ENCODE measurements at regions not wholly inside any gene's neighbourhood (a gene's known extent, or its start where the extent isn't known, plus 50 kb on each side); places are given as distances from the start of the nearest gene placed in this dataset.

GRCh38 chr13:78862446-78862845 lies 203.5 kb upstream of the OBI1 start:
- no peak for DNase-seq

DNA sequence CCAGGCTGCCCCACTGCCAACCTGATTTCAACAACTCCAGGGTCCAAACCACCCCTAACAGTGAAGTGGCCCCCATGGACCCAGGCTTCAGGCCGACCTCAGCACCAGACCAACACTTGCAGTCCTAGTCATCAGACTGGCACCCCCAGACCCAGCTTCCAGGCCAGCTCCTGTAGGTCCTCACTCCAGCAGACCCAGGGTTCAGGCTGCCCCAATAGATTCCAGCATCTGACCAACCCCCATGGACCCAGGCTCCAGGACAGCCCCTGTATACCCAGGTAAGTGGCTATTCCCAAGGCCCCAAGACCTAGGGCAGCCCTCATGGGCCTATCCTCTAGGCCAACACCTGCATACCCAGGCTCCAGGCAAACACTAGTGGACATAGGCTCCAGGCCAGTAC lies 193.8 kb upstream of the OBI1 start:
- DNase-seq: no peak

DNA sequence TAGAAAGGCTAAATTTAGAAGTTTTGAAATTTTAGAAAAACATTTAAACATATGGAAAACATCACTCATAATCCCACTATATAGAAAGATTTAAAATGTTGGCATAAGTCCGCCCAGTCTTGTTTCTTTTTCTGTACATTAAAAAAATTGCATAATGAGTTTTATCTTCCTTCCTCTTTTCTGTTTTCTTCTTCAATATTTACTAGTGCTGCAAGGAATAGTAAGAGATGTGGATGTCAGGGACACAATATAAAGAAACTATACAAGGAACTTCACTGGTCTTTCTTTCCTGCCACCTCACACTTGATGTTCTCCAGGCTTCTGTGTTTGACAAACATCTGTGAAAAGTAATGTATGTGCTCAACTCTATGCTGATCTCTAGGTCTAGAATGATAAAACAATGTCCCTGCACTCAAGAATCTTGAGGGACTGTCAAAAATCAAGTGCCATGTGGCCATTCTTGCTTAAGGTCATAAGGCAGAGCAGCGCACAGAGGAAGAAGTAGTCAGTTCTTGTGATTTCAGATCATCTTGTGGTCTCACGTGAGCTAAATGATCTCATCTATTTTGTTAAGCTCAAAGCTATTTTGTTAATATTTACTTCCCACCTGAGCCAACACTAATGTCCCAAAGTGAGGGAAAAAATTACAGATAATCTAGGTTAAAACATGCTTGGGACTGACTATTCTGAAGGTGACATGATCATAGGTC lies 186.9 kb upstream of the OBI1 start:
- DNase-seq: no peak

DNA sequence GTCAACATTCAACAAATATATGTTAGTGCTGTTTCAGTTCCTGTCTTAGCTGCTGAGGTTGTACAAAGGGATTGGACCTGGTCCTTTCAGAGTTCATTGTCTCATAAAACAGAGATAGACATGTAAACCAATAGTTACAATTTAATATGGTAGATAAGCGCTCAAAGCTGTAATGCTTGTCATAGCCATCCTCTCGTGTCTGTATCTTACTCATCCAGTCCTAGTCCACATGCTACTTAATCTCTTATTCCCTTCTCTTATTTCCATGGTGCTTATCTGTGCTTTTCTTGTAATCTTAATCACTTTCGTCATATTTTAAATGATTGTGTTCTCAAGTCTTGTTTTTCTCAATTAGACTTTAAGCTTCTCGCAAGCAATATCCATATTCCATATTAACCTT lies 185.2 kb upstream of the OBI1 start:
- no peak for DNase-seq

DNA sequence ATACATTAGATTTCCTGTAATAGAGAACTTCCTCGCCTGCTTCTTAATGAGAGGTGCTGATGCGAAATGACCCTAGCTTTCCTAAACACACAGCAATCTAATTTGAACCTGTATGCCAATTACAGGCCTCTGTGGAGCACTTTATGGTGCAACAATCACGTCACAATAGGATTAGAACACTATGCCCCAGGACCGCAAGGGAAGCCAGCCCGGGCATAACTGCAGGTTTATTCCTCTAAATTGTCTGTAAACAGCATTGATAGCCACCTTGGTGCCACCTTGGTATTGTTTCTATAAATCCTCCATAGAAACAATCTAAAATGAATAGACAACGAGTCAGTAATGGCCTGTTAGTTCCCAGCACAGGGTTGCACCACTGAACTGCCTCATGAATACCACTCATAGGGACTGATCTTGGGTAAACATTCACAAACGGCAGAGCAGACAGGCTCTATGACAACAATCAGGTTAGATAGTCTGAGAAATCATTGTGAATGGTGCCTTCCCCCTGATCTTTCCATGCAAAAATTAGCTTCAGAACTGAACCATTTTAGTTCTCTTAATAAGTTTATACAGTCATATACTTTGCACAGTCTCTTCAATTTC lies 182.5 kb upstream of the OBI1 start:
- no peak for DNase-seq

- DNase-seq: no peak
Measured at GRCh38 chr13:78836238-78836784, 177.4 kb upstream of the OBI1 start.

GRCh38 chr13:78832461-78832860 lies 173.5 kb upstream of the OBI1 start:
- no peak for DNase-seq

DNA sequence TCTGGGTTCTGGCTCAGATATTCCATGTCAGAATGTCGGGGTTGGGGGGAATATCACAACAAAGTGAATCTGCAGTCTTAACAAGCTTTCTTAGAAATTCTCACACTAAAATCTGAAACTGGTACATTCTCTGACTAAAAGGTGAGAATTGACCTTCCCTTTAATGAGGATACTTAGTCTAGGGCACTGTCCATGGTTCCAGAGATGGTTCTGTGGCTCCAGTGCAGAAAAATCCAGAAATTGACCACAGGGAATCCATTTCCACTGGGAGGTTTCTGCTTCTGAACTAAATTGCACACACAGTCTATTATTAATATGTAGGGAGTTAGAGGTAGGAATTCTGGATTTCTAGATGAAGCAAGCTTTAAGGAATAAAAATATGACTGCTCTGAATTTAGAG lies 171.6 kb upstream of the OBI1 start:
- no peak for DNase-seq

- DNase-seq: no peak
Measured at GRCh38 chr13:78829821-78830220, 170.9 kb upstream of the OBI1 start.

DNA sequence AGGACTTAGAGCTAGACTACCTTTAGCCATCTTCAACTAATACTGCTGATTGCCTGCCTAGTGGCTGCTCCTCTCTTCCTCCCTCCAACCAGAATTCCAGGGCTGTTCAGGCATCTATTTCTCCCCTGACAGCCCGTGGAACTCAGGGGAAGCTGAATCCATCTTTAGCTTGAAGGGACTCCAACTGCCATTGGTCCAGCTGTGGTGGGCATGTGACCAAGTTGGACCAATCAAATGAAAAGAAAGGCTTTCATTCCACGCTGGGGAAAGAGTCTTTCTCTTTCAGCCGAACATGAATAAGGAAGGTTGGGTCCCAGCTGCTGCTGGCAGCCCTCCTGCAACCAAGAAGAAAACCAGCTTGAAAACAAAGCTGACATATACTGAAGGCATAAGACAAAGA lies 168.5 kb upstream of the OBI1 start:
- no peak for DNase-seq

DNA sequence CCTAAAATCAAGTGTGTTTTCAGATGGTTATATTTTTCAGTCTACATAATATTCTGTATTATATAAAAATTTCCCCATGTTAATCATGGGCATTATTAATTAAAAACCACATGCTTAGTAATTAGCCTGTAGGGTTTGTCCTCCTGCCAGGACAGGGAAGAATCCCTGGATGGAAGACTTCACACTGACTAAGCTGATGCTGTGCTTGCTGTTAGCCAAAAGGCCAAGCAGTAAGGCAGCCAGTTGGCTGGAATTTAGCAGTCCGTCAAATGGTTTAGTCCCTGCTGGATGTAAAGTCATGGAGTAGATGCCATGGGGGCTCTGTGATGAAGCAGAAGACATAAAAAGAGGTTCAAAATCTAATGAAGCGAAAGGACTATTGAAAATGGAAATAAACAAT lies 168.0 kb upstream of the OBI1 start:
- no peak for DNase-seq

- DNase-seq: no peak
Measured at GRCh38 chr13:78826312-78826711, 167.4 kb upstream of the OBI1 start.

GRCh38 chr13:78820541-78820940 lies 161.6 kb upstream of the OBI1 start:
- DNase-seq: no peak

DNA sequence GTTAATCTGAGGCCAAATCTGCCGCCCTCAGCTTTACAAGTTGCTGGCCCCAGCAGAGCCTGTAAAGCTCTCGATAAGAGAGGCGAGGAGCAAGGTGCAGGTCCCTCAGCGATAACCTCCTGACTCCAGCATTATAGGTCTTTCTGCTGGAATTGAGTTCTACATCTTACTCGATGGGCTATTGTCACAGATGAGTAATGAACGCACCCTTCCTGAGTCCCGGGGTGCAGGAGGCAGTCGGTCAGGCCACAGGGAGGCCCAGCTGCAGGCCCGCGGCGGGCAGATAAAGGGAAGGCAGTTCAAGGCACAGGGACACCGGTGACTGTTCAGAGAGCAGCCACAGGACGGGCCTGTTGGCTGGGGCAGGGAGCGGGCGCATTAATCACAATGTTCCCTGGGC lies 157.6 kb upstream of the OBI1 start:
- peak; percentile 6 for DNase-seq

DNA sequence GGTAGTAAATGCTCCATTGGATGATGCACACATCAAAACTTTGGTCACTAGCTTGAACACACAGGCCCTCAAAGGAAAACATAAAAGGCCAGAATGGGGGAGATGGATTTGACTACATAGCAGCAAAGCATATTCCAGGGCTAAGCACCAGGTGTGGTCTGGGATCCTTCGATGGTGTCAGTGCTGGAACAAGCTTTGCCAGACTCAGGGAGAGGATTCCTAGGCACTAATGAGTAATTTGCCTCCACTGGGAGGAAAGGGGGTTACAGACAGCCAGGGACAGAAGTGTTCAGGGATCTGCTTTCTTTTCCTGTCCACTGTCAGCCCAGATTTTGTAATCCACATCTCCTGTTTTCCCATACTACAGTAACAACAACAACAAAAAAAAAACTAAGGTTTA lies 157.2 kb upstream of the OBI1 start:
- DNase-seq: no peak

- DNase-seq: no peak
Measured at GRCh38 chr13:78806457-78806856, 147.5 kb upstream of the OBI1 start.

- DNase-seq: no peak
Measured at GRCh38 chr13:78802912-78803311, 144.0 kb upstream of the OBI1 start.

DNA sequence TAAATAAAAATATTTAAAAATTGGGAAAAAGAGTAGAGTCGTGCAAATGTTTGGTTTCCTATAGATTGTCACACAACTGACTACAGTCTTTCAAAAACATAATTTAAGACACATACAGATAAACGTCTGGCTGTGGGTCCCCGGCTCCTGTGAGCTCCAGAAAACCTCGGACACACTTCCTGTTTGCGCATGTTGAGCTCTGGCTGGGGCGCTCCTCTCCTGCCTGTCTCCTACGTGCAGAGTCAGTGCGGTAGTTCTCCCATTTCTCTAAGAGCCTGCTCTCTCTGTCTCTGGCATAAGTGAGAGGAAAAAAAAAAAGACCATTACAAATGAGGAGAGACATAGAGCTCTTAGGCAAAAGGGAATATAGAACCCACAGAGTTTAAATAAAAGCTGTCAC lies 128.2 kb upstream of the OBI1 start:
- no peak for DNase-seq

GRCh38 chr13:78786459-78786858 lies 127.5 kb upstream of the OBI1 start:
- DNase-seq: no peak

GRCh38 chr13:78785764-78786163 lies 126.8 kb upstream of the OBI1 start:
- DNase-seq: no peak

DNA sequence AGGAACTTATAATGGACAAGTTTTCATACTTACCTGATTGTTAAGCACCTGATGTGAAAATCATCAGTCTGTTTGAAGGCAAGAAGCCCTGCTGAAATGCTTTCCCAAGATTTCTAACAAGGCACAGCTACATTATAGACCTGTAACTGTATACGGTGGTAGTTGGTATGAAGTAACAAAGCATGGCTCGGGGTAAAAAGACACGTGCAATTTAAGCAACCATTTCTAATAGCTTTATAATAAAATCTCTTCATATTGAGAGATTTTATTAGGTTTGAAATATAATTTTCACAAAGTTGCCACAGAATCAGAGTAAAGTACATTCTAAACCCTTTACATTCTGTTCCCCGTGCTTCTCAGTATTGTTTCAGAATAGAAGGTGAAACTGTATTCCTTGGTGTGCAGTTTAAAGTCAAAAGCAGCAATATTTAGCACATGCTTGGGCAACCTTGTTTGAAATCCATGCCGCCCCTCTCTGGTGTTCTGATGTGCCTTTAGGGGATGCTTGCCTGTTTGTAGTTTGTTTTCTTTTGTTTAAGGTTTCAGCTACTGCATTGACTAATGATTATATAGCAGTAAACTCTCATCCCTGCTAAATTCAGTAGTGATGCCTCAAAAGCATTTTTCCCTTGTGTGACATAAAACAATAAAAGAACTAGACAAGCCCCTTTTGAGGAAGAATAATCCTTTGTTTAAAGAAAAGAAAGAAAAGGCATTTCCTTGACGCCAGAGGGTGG lies 125.2 kb upstream of the OBI1 start:
- no peak for DNase-seq

- no peak for DNase-seq
Measured at GRCh38 chr13:78780708-78781107, 121.8 kb upstream of the OBI1 start.

DNA sequence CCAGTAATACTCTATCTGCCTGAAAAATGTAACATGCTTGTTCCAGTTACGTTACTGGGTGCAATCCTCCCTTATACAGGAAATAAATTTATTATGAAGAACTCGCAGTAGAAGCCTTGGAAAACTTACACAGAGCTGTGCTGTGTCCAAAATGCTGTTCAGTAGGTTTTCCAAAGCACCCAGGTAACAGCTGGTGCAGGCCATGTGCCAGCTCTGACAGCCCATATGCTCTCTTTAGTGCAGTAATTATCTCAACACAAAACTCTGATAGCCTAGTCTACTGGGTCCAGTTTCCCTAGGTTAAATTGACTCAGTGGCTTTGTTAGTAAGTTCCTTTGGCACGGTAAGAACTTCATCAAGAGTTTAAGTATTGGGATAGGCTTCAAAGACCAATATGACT lies 120.7 kb upstream of the OBI1 start:
- DNase-seq: no peak

GRCh38 chr13:78777976-78778375 lies 119.0 kb upstream of the OBI1 start:
- no peak for DNase-seq

All from activated gamma-delta T cell (primary cell).